ENCODE measurements at regions not wholly inside any gene's neighbourhood (a gene's known extent, or its start where the extent isn't known, plus 50 kb on each side); places are given as distances from the start of the nearest gene placed in this dataset.

DNA sequence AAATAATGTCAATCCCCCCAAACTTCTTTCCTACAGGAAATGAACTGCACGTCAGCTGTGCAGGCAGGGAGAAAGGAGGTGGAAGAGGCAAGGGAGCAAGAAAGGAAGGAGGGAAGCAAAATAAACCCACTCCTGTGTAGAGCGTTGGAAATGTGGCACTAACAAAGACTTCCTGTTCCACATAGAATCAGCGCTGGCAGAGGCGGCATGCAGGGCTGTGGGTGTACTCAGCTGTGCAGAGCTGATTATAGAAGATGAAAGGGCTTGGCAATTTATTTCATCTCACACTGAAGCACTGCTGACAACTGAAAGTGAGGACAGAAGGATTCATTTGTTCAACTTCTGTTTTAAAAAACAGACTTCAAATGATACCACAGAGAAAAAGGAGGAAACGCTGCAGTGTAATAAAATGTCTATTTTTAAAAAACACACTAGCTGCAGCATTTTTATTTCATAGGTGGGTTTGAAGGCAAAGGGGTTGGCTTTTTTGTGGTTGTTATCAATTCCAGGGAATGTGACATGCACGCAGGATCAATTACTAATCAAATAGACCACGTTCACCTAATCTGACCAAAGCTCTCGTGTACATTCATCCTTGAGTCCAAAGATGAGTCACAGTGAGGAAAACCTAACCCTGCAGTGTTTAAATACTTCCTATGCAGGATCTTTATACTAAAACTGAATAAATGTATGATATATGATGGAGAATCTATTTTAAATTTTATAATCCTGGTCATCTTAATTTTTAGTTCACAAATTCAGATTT is 583.5 kb downstream of the ZNF608 start:
- H2AK5ac ChIP-seq (ENCODE audit: insufficient read length, low read length): no peak overlapping the region
- no peak overlapping the region for H3K4me3 Mint-ChIP-seq

More for the DNA sequence above, 583.5 kb downstream of the ZNF608 start:
- no peak overlapping the region for H4K8ac ChIP-seq (replicated peaks; ENCODE audit: insufficient read length, low read depth, low read length)
- no peak overlapping the region for H3K23ac ChIP-seq (ENCODE audit: insufficient read length, low read depth, low read length)
- H4K20me1 ChIP-seq (ENCODE audit: control insufficient read depth, insufficient read depth, insufficient read length): no peaks in the 10 kb centered on the region
- H3K23me2 ChIP-seq (ENCODE audit: insufficient read length, low read depth, low read length, poor library complexity, severe bottlenecking): no peaks in the 10 kb centered on the region
- H2BK20ac ChIP-seq (ENCODE audit: low read depth, low read length, poor library complexity, severe bottlenecking): no peak overlapping the region
- no peak overlapping the region for H3K14ac ChIP-seq (ENCODE audit: insufficient read depth, low read length)
- no CpG with 5 or more reads among the region's 8 CpGs for WGBS (ENCODE audit: extremely low coverage, insufficient read length, low lambda C conversion rate)
- no peak overlapping the region for H3K4me2 ChIP-seq (ENCODE audit: insufficient read depth, insufficient read length, low read length)
- no peaks in the 10 kb centered on the region for H3K79me2 ChIP-seq (ENCODE audit: insufficient read depth, low read length)
- DNase-seq: no peak
- H4K5ac ChIP-seq (ENCODE audit: insufficient read length, low read depth, low read length): no peak overlapping the region
- peaks cover 2% of the 10 kb centered on the region in 2 experiments for H3K9me3 Mint-ChIP-seq
- H3K79me1 ChIP-seq (ENCODE audit: insufficient read depth, low read depth, low read length, poor library complexity, severe bottlenecking): no peaks in the 10 kb centered on the region
- H3K4me1 ChIP-seq (ENCODE audit: insufficient read depth, low read length): no peaks in the 10 kb centered on the region
- peaks cover 6 to 7% of the 10 kb centered on the region in 2 experiments; a peak in 3 of 4 replicates for H3K4me1 Mint-ChIP-seq
- H3K36me3 Mint-ChIP-seq (ENCODE audit: insufficient read depth in 1 of 3, low read depth in 3 of 3): peaks cover 1 to 5% (median 2%) of the 10 kb centered on the region in 3 experiments; a peak in 5 of 7 replicates
- H3K27ac ChIP-seq (ENCODE audit: insufficient read length, low read depth, low read length): no peak overlapping the region
- no peak overlapping the region for H3K4ac ChIP-seq (ENCODE audit: low read depth, low read length)
- H3K18ac ChIP-seq (ENCODE audit: insufficient read length, low read depth, low read length): no peak overlapping the region
- TF ChIP-seq, protein P1, sequence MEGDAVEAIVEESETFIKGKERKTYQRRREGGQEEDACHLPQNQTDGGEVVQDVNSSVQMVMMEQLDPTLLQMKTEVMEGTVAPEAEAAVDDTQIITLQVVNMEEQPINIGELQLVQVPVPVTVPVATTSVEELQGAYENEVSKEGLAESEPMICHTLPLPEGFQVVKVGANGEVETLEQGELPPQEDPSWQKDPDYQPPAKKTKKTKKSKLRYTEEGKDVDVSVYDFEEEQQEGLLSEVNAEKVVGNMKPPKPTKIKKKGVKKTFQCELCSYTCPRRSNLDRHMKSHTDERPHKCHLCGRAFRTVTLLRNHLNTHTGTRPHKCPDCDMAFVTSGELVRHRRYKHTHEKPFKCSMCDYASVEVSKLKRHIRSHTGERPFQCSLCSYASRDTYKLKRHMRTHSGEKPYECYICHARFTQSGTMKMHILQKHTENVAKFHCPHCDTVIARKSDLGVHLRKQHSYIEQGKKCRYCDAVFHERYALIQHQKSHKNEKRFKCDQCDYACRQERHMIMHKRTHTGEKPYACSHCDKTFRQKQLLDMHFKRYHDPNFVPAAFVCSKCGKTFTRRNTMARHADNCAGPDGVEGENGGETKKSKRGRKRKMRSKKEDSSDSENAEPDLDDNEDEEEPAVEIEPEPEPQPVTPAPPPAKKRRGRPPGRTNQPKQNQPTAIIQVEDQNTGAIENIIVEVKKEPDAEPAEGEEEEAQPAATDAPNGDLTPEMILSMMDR (conservative IDR thresholded peaks at IDR 0.05): no peak
- H3K27me3 ChIP-seq (ENCODE audit: insufficient read depth, low read length): no peaks in the 10 kb centered on the region
- H2BK15ac ChIP-seq (ENCODE audit: low read depth, low read length): no peak overlapping the region
- H3K56ac ChIP-seq (ENCODE audit: insufficient read length, low read depth, low read length): no peak overlapping the region
- no peak overlapping the region for H2BK120ac ChIP-seq (ENCODE audit: low read depth, low read length, poor library complexity, severe bottlenecking)
- no peak overlapping the region for H2BK5ac ChIP-seq (ENCODE audit: insufficient read length, low read length)
- H2AFZ ChIP-seq (ENCODE audit: low read length): no peak overlapping the region
- no peaks in the 10 kb centered on the region for H3K27me3 Mint-ChIP-seq (ENCODE audit: low read depth)
- H3T11ph ChIP-seq (ENCODE audit: low read length): no peak overlapping the region
- no peak overlapping the region for H2BK12ac ChIP-seq (ENCODE audit: insufficient read length, low read depth, low read length)
- no peak overlapping the region for H4K91ac ChIP-seq (ENCODE audit: insufficient read length, low read depth, low read length)
- H3K27ac Mint-ChIP-seq: peak overlapping the region in 1 of 3 experiments; percentile 18; a peak in 1 of 7 replicates
- H3K9ac ChIP-seq (ENCODE audit: extremely low read depth, insufficient read length, low read length): no peak overlapping the region
- no peaks in the 10 kb centered on the region for H3K9me3 ChIP-seq (ENCODE audit: control insufficient read depth, low read depth, low read length)
